HEK293 (cell line): ENCODE measurements at regions not wholly inside any gene's neighbourhood (a gene's known extent, or its start where the extent isn't known, plus 50 kb on each side); places are given as distances from the start of the nearest gene placed in this dataset.

ENCODE experiments used
- ZBTB1 ChIP-seq: fragments of 450-650 bp; formaldehyde crosslinking; IDR thresholded peaks from 2 replicates; pipeline ENCODE4 v1.5.1; 2016; ENCODE audit warnings: missing biosample characterization, missing genetic modification characterization
- ZBTB7A ChIP-seq: fragments of 450-650 bp; formaldehyde crosslinking; IDR thresholded peaks from 2 replicates; pipeline ENCODE4 v1.5.1; 2016; ENCODE audit warnings: low read depth, missing biosample characterization, missing genetic modification characterization
- ZNF558 ChIP-seq: fragments of 450-650 bp; formaldehyde crosslinking; IDR thresholded peaks from 2 replicates; pipeline ENCODE4 v1.5.1; 2016; ENCODE audit warnings: missing biosample characterization, missing genetic modification characterization

- TF ChIP-seq ZBTB7A (tag by site-specific recombination) (no peak), ZNF558 (tag by site-specific recombination) (no peak), ZBTB1 (tag by site-specific recombination) (no peak)
Measured at GRCh38 chr6:163984124-163984936, 569.8 kb downstream of the QKI start.
